Neutrophil (primary cell): ENCODE measurements at regions not wholly inside any gene's neighbourhood (a gene's known extent, or its start where the extent isn't known, plus 50 kb on each side); places are given as distances from the start of the nearest gene placed in this dataset.

ENCODE experiments used
- H3K27ac ChIP-seq: fragments of 200-600 bp; sonication (generic); 2 replicates; pipeline ENCODE4 v1.5.1; 2016; ENCODE audit warnings: mild to moderate bottlenecking, moderate library complexity
- H3K27me3 ChIP-seq: fragments of 200-600 bp; sonication (generic); 2 replicates; pipeline ENCODE4 v1.6.0; 2016; ENCODE audit warnings: mild to moderate bottlenecking
- H3K36me3 ChIP-seq: fragments of 200-600 bp; sonication (generic); 2 replicates; pipeline ENCODE4 v1.5.1; 2017
- H3K4me1 ChIP-seq, 2 experiments: fragments of 200-600 bp in 1 of 2; sonication (generic) in 1 of 2; 1 replicate in 1 of 2; 2 replicates in 1 of 2; pipeline versions ENCODE4 v1.5.1 to v1.6.1; 2013 to 2016; ENCODE audit warnings: low read depth in 1 of 2, low read length in 1 of 2, mild to moderate bottlenecking in 1 of 2, moderate library complexity in 1 of 2; ENCODE audit not compliant: control insufficient read depth in 1 of 2, insufficient read depth in 1 of 2
- H3K4me3 ChIP-seq, 2 experiments: fragments of 200-600 bp in 1 of 2; sonication (generic) in 1 of 2; 1 replicate in 1 of 2; 2 replicates in 1 of 2; pipeline ENCODE4 v1.5.1; 2013 to 2016; ENCODE audit warnings: low read depth in 1 of 2, low read length in 1 of 2, mild to moderate bottlenecking in 1 of 2, moderate library complexity in 1 of 2
- H3K9me3 ChIP-seq: fragments of 200-600 bp; sonication (generic); 2 replicates; pipeline ENCODE4 v1.5.1; 2016
- TF ChIP-seq, protein P1 (sequence below): fragments of 200-600 bp; sonication (generic); IDR thresholded peaks from 2 replicates; pipeline ENCODE4 v1.5.1; 2016; ENCODE audit warnings: antibody characterized with exemption

DNA sequence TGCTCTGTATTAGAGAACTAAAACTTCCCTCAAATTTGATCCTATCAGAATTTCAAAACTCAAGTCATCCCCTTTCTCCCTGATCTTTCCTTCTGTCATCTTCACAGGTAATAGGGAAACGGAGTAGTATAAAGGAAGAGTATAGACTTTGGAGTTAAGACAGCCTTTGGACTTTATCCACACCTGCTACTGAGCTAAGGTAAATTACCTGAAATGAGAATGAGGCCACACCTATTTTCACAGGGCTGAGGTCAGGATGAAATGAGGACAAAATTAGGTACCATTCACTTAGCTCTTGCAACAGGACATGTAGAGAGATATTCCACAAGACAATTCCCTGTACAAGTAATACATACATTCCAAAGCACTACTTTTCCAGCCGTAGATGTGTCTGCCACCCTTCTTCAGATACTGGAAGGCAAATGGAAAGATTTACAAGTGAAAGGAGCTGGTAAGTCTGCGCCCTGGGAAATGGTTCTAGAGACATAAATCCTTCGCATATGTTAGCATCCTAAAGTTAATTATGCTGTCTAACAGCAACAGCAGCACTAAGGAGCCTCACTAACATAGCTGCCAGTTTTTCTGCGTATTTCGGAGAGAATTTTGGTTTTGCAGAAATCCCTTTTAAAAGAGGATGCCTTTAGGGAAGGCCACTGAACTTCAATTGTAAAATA lies 461.8 kb downstream of the SHQ1 start:
- H3K27me3 ChIP-seq = no peaks in the 10 kb centered on the region
- H3K27ac ChIP-seq = peak overlapping the region; percentile 25
- H3K36me3 ChIP-seq = no peaks in the 10 kb centered on the region
- no peaks in the 10 kb centered on the region for H3K9me3 ChIP-seq
- TF ChIP-seq, protein P1, sequence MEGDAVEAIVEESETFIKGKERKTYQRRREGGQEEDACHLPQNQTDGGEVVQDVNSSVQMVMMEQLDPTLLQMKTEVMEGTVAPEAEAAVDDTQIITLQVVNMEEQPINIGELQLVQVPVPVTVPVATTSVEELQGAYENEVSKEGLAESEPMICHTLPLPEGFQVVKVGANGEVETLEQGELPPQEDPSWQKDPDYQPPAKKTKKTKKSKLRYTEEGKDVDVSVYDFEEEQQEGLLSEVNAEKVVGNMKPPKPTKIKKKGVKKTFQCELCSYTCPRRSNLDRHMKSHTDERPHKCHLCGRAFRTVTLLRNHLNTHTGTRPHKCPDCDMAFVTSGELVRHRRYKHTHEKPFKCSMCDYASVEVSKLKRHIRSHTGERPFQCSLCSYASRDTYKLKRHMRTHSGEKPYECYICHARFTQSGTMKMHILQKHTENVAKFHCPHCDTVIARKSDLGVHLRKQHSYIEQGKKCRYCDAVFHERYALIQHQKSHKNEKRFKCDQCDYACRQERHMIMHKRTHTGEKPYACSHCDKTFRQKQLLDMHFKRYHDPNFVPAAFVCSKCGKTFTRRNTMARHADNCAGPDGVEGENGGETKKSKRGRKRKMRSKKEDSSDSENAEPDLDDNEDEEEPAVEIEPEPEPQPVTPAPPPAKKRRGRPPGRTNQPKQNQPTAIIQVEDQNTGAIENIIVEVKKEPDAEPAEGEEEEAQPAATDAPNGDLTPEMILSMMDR = no peak
- H3K4me1 ChIP-seq = peaks cover 45 to 61% of the 10 kb centered on the region in 2 experiments
- H3K4me3 ChIP-seq = no peak overlapping the region

DNA sequence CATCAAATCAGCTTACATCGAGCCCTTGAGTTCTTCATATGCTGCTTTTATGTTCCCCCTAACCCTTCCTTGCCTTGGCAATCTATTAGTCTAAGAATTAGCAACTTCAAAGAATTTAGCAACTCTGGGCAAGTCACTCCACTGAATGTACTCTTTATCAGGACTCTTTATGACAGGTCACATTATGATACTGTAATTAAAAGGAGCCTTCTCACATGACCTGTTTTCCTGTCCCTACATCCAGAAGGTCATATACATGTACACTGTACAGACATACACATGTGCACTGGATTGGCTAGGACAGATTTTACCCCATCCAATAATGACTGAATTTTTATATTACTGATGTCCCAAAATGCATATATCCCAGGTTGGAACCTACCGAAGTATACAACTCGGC lies 463.1 kb downstream of the SHQ1 start:
- Histone ChIP-seq H3K27ac (peak overlapping the region; percentile 52), H3K27me3 (no peaks in the 10 kb centered on the region), H3K4me1 (peaks cover 50 to 63% of the 10 kb centered on the region in 2 experiments), H3K36me3 (no peaks in the 10 kb centered on the region), H3K4me3 (no peak overlapping the region), H3K9me3 (no peaks in the 10 kb centered on the region)
- TF ChIP-seq, protein P1 = no peak

DNA sequence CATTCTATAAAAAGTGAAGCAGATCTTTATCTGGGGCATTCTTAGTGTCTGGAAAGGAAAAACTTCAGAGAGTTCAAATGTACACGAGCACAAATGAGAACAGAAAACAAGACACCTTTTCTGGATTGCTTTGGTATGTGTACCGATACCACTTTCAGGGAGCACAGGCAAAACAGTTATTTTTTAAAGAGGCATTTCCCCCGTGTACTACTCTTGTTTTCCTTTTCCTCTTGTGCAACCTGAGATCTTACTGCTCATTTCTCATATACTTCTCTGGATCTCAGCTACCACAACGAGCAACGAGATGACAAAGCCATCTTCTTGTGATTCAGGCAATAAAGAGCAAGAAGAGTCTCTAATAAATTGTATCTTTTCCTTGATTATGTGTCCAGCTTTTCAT lies 463.6 kb downstream of the SHQ1 start:
- H3K27ac ChIP-seq = peak overlapping the region; percentile 52
- H3K36me3 ChIP-seq = no peaks in the 10 kb centered on the region
- no peak overlapping the region for H3K4me3 ChIP-seq
- TF ChIP-seq, protein P1 = no peak
- H3K9me3 ChIP-seq = no peaks in the 10 kb centered on the region
- peaks cover 50 to 58% of the 10 kb centered on the region in 2 experiments for H3K4me1 ChIP-seq
- H3K27me3 ChIP-seq = no peaks in the 10 kb centered on the region

- Histone ChIP-seq H3K4me1 (peaks cover 50 to 60% of the 10 kb centered on the region in 2 experiments), H3K4me3 (no peak overlapping the region), H3K36me3 (peaks cover 3% of the 10 kb centered on the region), H3K27me3 (no peaks in the 10 kb centered on the region), H3K27ac (peak overlapping the region; percentile 66), H3K9me3 (no peaks in the 10 kb centered on the region)
- TF ChIP-seq, protein P1 = no peak
Observed at GRCh38 chr3:72383883-72384282, 464.4 kb downstream of the SHQ1 start.

GRCh38 chr3:72383230-72383629 lies 465.0 kb downstream of the SHQ1 start:
- Histone ChIP-seq H3K9me3 (no peaks in the 10 kb centered on the region), H3K4me3 (no peak overlapping the region), H3K27ac (peak overlapping the region; percentile 66), H3K4me1 (peaks cover 50 to 60% of the 10 kb centered on the region in 2 experiments), H3K36me3 (peaks cover 9% of the 10 kb centered on the region), H3K27me3 (no peaks in the 10 kb centered on the region)
- TF ChIP-seq, protein P1 = no peak
